Fibroblast of the aortic adventitia (primary cell): ENCODE measurements at regions not wholly inside any gene's neighbourhood (a gene's known extent, or its start where the extent isn't known, plus 50 kb on each side); places are given as distances from the start of the nearest gene placed in this dataset.
"Not testable (repeated sequence)": the region's sequence is repeated elsewhere in the genome, so short reads cannot be mapped to it uniquely, and the experiment has no call there.

Source experiments
- DNase-seq: peaks from one replicate; pipeline ENCODE4 v3.0.0-alpha.2; 2010; ENCODE audit warnings: low read depth
- H3K4me3 ChIP-seq: 2 replicates; pipeline ENCODE4 v1.5.1; 2011; ENCODE audit warnings: low read depth, mild to moderate bottlenecking, control low read depth, low read length, moderate library complexity
- TF ChIP-seq, protein P1 (sequence below): IDR thresholded peaks from 2 replicates; pipeline ENCODE4 v1.5.1; 2011; ENCODE audit warnings: mild to moderate bottlenecking, low read length, control low read depth, inconsistent platforms; ENCODE audit not compliant: insufficient read depth

DNA sequence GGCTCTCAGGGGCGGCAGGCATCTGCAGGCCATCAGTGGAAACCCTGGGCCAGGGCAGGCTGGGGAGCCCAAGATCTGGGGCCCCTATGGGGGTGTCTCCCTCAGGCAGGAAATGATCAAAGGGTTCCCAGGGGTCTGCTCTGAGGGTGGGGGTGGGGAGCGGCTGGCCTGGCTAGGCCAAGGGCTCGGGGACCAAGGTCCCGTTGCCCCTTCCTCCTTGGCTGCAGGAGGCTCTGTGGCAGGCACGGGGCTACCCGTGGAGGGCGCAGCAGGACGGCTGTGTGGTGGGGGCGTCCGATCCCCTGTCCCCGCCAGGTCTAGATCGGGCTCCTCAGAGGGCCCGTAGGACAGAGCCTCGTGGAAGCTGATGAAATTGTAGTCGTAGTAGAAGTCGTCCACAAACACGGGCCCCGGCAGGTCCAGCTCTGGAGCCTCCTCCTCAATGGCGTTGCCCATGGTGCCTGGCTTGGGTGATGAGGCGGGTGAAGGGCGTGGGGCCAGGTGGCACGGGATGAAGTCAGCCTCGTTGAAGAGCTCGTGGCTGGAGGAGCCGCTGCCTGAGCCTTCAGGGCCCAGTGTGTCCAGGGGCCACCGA, 117.8 kb upstream of the AKAP13 start:
- not testable (repeated sequence) for H3K4me3 ChIP-seq, DNase-seq

DNA sequence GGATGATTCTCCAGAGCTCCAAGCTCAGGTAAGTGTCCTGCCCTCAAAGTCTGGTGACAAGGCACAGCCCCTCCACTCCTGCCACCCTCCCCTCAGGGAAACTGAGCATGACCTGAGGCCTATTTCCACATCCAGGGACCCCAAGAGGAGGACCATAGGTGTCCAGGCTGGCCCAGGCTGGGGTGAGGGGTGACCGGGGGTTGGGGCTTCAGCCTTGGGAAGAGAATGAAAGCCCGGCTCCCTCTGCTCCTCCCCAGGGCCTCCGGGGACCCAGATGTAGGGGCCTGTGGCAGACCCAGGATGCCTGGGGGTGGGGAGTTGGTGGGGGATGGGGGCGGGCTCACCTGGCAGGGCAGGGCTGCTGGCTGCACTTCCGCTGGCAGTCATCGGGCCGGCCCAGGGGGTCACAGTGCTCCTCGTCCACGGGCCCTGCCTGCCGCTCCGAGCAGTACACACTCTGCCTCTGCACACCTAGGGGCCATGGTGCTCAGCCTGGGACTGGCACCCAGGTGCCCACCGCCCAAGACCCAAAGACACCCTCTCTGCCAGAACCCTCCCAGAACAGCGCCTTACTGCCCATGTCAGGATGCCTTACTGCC, 116.5 kb upstream of the AKAP13 start:
- DNase-seq, H3K4me3 ChIP-seq: not testable (repeated sequence)

DNA sequence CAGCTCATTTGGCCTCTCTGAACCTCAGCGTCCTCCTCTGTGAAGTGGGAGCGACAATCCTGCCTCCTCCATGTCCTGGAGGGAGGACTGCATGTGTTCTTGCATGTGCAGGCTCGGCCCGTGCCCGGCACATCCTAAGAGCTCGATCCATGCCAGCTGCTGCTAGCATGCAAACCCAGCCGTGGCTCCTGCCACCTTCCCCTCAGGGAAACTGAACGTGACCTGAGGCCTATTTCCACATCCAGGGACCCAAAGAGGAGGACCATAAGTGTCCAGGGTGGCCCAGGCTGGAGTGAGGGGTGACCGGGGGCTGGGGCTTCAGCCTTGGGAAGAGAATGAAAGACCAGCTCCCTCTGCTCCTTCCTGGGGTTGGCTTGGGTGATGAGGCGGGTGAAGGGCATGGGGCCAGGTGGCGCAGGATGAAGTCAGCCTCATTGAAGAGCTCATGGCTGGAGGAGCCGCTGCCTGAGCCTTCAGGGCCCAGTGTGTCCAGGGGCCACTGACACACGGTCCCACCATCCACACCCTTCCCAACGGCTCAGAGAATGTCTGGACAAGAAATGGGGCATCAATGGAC, 115.7 kb upstream of the AKAP13 start:
- DNase-seq: not testable (repeated sequence)

DNA sequence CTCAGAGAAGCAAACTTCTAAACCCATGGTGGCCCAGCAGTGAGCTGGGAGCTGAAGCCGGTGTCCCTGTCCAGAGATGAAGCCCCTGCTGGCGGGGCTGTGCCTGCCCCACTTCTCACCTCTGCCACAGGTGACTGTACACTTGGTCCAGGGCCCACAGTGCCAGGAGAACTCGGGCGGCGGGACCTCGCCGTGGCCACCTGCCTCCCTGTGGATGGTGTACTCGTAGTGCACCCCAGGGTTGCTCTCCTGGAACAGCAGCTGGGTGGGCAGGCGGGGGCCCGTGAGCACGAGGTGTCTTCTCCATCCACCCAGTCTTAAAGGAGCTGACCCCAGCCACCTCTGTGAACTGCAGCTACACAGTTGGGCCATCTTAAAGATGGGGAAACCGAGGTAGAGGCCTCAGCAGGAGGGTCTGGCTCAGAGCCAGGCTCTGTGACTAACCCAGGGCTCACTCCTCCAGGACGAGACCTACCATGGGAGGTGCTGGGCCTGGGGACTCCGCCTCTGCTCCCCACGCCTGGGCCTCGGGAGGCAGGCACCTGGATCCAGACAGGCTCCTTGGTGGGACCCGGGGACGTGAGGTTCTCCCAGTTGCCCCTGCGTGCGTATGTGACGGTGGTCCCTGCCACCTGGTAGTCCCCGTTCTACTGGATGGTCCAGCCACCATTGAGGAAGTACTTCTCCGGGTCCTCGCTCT, 113.1 kb upstream of the AKAP13 start:
- not testable (repeated sequence) for H3K4me3 ChIP-seq, DNase-seq

More for the DNA sequence above, 115.7 kb upstream of the AKAP13 start:
- not testable (repeated sequence) for H3K4me3 ChIP-seq

DNA sequence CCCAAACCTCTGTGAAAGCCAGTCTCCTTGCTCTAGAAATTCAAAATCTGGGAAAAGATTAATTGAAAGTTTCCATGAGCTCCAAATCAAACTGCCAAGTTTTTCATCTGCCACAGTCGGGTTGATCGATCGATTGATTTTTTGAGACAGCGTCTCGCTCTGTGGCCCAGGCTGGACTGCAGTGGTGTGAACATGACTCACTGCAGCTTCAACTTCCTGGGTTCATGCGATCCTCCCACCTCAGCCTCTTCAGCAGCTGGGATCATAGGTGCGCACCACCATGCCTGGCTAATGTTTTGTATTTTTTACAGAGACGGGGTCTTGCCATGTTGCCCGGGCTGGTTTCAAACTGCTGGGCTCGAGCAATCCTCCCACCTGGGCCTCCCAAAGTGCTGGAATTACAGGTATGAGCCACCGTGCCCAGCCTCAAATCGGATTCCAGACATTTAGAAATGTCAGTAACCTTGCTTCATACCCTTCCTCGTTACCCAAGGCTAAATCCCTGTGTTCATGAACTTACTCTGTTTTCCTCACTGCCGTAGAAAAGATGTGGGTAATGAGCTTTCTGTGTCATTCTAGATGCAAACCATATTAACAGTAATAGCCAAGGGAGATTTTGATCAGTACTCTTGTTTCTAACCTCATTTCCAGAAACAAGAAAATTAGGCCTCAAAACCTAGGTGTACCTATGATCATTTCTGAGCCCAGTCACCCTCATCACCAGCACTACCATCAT, 105.9 kb upstream of the AKAP13 start:
- DNase-seq: no peak
- TF ChIP-seq, protein P1, sequence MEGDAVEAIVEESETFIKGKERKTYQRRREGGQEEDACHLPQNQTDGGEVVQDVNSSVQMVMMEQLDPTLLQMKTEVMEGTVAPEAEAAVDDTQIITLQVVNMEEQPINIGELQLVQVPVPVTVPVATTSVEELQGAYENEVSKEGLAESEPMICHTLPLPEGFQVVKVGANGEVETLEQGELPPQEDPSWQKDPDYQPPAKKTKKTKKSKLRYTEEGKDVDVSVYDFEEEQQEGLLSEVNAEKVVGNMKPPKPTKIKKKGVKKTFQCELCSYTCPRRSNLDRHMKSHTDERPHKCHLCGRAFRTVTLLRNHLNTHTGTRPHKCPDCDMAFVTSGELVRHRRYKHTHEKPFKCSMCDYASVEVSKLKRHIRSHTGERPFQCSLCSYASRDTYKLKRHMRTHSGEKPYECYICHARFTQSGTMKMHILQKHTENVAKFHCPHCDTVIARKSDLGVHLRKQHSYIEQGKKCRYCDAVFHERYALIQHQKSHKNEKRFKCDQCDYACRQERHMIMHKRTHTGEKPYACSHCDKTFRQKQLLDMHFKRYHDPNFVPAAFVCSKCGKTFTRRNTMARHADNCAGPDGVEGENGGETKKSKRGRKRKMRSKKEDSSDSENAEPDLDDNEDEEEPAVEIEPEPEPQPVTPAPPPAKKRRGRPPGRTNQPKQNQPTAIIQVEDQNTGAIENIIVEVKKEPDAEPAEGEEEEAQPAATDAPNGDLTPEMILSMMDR: no peak

DNA sequence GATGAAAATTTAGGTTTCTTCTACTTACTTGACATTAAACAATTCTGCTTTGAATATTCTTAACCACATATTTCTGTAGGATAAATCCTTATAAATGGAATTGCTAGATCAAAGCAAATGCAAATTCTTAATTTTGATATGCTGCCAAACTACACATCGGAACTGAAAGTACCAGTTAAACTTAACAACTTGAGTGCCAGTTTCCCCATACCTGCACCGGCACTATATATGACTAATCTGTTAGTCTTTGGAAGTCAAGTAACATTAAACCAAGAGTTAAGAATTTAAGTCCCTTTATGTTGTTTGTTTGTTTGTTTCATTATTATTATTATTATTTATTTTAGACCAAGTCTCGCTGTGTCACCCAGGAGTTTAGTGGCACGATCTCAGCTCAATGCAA, 103.9 kb upstream of the AKAP13 start:
- H3K4me3 ChIP-seq: no peak overlapping the region
- TF ChIP-seq, protein P1: no peak

More for the DNA sequence above, 105.9 kb upstream of the AKAP13 start:
- no peak overlapping the region for H3K4me3 ChIP-seq

DNA sequence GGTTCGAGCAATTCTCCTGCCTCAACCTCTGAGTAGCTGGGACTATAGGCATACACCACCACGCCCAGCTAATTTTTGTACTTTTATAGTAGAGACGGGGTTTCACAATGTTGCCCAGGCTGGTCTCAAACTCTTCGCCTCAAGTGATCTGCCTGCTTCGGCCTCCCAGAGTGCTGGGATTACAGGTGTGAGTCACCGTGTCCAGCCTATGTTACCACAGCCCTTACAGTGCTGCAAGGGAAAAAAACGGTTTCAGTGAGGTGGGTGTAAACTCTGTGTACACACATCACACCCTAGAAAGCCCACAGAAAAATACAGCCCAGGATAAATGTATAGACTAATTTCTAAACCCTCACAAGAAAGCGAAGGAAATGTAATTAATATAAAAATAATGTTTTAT, 103.5 kb upstream of the AKAP13 start:
- no peak for DNase-seq
- H3K4me3 ChIP-seq: no peak overlapping the region
- TF ChIP-seq, protein P1: no peak

More for the DNA sequence above, 103.9 kb upstream of the AKAP13 start:
- no peak for DNase-seq

DNA sequence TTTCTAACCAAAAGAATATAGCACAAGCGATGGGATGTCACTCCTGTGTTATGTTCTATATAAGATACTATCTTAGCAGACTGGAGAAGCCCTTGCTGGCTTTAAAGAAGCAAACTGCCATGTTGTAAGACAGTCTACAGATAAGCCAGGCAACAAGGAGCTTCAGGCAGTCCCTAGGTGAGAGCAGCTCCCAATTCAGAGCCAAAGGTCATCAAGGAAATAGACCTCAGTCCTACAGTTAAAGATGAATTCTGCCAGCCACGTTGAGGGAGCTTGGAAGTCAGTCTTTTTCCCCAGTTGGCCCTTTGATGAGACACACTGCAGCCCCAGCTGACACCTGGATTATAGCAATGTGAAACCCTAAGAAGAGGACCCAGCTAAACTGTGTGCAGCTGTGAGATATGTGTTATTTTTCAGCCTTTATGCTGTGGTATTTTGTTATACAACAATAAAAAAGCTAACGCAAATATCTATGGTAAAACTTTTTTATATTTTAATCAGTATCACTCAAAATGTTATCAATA, 102.5 kb upstream of the AKAP13 start:
- TF ChIP-seq, protein P1: no peak
- H3K4me3 ChIP-seq: no peak overlapping the region
- no peak for DNase-seq
